ENCODE measurements at regions not wholly inside any gene's neighbourhood (a gene's known extent, or its start where the extent isn't known, plus 50 kb on each side); places are given as distances from the start of the nearest gene placed in this dataset.

GRCh38 chr19:31177246-31177645, 172.0 kb downstream of the TSHZ3 start:
- no peak for TF ChIP-seq JUND (IDR thresholded peaks at IDR 0.05; ENCODE audit: low read length)
- TF ChIP-seq HDAC6 (IDR thresholded peaks at IDR 0.05; ENCODE audit: low read depth, low read length): no peak
- no peak for TF ChIP-seq EGR1 (IDR thresholded peaks at IDR 0.05; ENCODE audit: borderline replicate concordance, low read depth, low read length)
- no peak for TF ChIP-seq BACH1 (IDR thresholded peaks at IDR 0.05; ENCODE audit: low read length)
- TF ChIP-seq, protein P1, sequence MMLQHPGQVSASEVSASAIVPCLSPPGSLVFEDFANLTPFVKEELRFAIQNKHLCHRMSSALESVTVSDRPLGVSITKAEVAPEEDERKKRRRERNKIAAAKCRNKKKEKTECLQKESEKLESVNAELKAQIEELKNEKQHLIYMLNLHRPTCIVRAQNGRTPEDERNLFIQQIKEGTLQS (IDR thresholded peaks at IDR 0.05; ENCODE audit: insufficient read depth, low read depth, low read length): no peak
- TF ChIP-seq SAP30 (IDR thresholded peaks at IDR 0.05; ENCODE audit: insufficient read depth, insufficient replicate concordance, low read length): no peak
- no peak for TF ChIP-seq TBP (IDR thresholded peaks at IDR 0.05; ENCODE audit: low read depth, low read length)
- no peak for TF ChIP-seq FOSL1 (IDR thresholded peaks at IDR 0.05; ENCODE audit: insufficient read depth, low read depth, low read length)
- CTCF ChIA-PET (ENCODE audit: partially characterized antibody): interaction anchor here (1.2 kb wide), 1 partner anchor 123 kb away, joined by 4 read pairs; no protein-coding TSS in a partner anchor
- Histone ChIP-seq H4K8ac (ENCODE audit: extremely low read depth, insufficient read depth, low read length) (no peak overlapping the region), H2BK5ac (ENCODE audit: low read depth, low read length) (no peak overlapping the region), H2AFZ (ENCODE audit: low read length) (no peak overlapping the region), H3K56ac (replicated peaks; ENCODE audit: insufficient read length, low read depth, low read length) (no peak overlapping the region), H4K5ac (ENCODE audit: insufficient read length, low read depth, low read length) (no peak overlapping the region), H2BK20ac (ENCODE audit: low read length) (no peak overlapping the region), H2BK12ac (ENCODE audit: low read depth, low read length) (no peak overlapping the region), H3K4me2 (ENCODE audit: insufficient read depth in 1 of 2, low read depth in 2 of 2, low read length in 2 of 2) (no peak overlapping the region), H3K9me3 (ENCODE audit: insufficient read depth in 2 of 2, low read depth in 1 of 2, low read length in 1 of 2) (no peaks in the 10 kb centered on the region), H2AK5ac (ENCODE audit: low read depth, low read length) (no peak overlapping the region), H4K20me1 (replicated peaks in 1 of 2; ENCODE audit: control insufficient read depth in 1 of 2, insufficient read depth in 2 of 2, low read length in 2 of 2) (no peaks in the 10 kb centered on the region), H3K4ac (replicated peaks; ENCODE audit: insufficient read length, low read depth, low read length) (peak overlapping the region; percentile 21), H3K4me3 (ENCODE audit: extremely low read depth in 1 of 4, insufficient read depth in 2 of 4, low read depth in 3 of 4, low read length in 4 of 4) (no peak overlapping the region), H3K79me1 (ENCODE audit: low read depth, low read length) (no peaks in the 10 kb centered on the region), H3K23me2 (ENCODE audit: low read depth, low read length) (peaks cover 4% of the 10 kb centered on the region; the same call in 1 of the 2 replicates), H3K79me2 (ENCODE audit: control insufficient read depth in 1 of 2, insufficient read depth in 2 of 2, low read length in 2 of 2) (no peaks in the 10 kb centered on the region), H3K27me3 (replicated peaks in 1 of 4; ENCODE audit: control insufficient read depth in 3 of 4, extremely low read depth in 1 of 4, insufficient read depth in 3 of 4, low read length in 3 of 4) (no peaks in the 10 kb centered on the region), H3K27ac (ENCODE audit: low read depth, low read length) (no peak overlapping the region), H2BK15ac (ENCODE audit: low read length) (no peak overlapping the region), H3K14ac (ENCODE audit: insufficient read length) (no peak overlapping the region), H2BK120ac (replicated peaks; ENCODE audit: low read depth, low read length) (no peak overlapping the region), H3K36me3 (ENCODE audit: control insufficient read depth in 2 of 4, insufficient read depth in 4 of 4, low read length in 3 of 4) (no peaks in the 10 kb centered on the region), H4K91ac (replicated peaks; ENCODE audit: insufficient read length, low read length) (no peak overlapping the region), H3K4me1 (replicated peaks in 1 of 4; ENCODE audit: control insufficient read depth in 3 of 4, insufficient read depth in 4 of 4, low read length in 3 of 4) (no peaks in the 10 kb centered on the region), H3K9ac (replicated peaks in 1 of 4; ENCODE audit: extremely low read depth in 1 of 4, low read depth in 3 of 4, low read length in 3 of 4) (no peak overlapping the region), H3K23ac (ENCODE audit: insufficient read length) (no peak overlapping the region), H3K18ac (ENCODE audit: extremely low read depth, low read length) (no peak overlapping the region)
- POLR2A ChIA-PET (ENCODE audit: partially characterized antibody): no interaction called here
- FAIRE-seq: no peak
- WGBS, 2 experiments (ENCODE audit: extremely low coverage in 1 of 2, insufficient coverage in 1 of 2, insufficient read length in 1 of 2, insufficient replicate concordance in 2 of 2, low coverage in 1 of 2, low lambda C conversion rate in 2 of 2, missing lambda C conversion rate in 1 of 2): 90% methylated on average over 5 of the region's 5 CpGs; no CpG with 5 or more reads in 1 of the 2 experiments
- no peak for DNase-seq (ENCODE audit: low read depth in 1 of 2, low spot score in 2 of 2)
